GM19452 (cell line): ENCODE measurements at regions not wholly inside any gene's neighbourhood (a gene's known extent, or its start where the extent isn't known, plus 50 kb on each side); places are given as distances from the start of the nearest gene placed in this dataset.
"Not testable (repeated sequence)": the region's sequence is repeated elsewhere in the genome, so short reads cannot be mapped to it uniquely, and the experiment has no call there.

ENCODE experiments used
- ATAC-seq: cut with Tn5 transposase; IDR thresholded peaks from one replicate; pipeline ENCODE4 v1.9.1; 2021; ENCODE audit not compliant: unreplicated experiment

DNA sequence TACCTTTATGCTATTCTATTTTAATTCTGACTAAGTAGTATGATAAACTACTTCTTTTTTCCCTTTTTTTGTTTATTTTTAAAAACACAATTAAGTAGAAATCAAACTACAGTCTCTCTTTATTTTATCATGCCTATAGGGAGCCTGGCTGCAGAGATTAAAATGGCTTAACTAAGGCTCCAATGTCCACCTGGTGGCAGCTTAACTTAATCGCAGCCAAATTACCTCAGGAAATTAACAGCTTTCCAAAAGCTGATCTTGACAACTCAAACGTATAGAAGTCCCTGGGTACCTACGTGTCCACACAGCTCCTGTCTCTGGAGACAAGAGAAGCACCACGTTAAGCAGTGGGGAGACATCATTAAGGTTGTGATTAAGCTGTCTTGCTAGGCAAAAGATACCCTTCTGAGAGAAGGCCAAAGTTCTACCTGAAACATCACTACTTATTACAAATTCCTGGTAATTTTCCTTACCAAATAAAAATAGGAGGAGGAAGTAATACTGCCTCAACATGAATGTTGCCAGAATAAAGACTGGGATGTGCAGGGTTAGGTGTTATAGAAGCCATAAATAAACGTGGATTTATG is 63.2 kb upstream of the SNX19 start:
- no peak for ATAC-seq

GRCh38 chr11:130980071-130980862 is 64.0 kb upstream of the SNX19 start:
- ATAC-seq: no peak

DNA sequence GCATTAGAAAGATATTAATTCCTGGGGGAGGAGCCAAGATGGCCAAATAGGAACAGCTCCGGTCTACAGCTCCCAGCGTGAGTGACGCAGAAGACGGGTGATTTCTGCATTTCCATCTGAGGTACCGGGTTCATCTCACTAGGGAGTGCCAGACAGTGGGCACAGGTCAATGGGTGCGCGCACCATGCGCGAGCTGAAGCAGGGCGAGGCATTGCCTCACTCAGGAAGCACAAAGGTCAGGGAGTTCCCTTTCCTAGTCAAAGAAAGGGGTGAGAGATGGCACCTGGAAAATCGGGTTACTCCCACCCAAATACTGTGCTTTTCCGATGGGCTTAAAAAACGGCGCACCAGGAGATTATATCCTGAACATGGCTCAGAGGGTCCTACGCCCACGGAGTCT is 68.0 kb upstream of the SNX19 start:
- not testable (repeated sequence) for ATAC-seq

DNA sequence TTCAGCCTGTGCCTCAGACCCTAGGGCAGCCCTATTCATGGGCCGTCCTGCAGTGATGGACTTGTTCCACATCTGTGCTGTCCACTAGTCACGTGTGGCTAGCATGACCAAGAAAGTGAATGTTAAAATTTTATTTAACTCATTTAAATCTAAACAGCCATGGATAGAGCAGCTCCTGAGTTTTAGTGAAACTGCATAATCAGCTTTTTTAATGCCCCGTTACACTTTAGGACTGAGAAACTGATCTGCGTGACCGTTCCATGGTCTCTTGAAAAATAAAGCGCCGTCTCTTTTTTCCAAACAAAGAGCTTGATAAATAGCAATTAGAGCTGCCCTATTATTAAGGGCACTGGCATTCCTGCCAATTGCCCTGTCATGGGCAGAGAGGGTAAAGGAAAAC is 76.5 kb upstream of the SNX19 start:
- ATAC-seq: no peak

DNA sequence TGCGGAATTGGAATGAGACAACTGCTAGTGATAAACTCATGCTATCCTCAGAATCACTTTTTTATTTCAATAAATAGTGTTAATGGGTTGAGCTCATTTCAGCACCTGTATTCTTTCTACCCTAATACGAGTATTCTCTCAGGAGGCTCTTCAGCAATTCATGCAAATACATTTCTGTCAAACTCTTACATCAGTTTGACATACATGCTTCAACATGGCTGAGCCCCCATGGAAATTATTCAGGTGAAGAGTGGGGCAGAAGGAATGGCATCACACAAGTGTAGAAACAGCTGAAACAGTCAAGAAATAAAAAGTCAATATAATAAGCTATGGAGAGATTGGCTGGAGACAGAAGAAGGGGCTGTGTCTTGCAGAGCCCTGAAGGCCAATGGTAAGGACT is 77.8 kb upstream of the SNX19 start:
- ATAC-seq: no peak

- no peak for ATAC-seq
Observed at GRCh38 chr11:130995266-130995665, 79.0 kb upstream of the SNX19 start.

GRCh38 chr11:130997278-130997677 is 81.0 kb upstream of the SNX19 start:
- ATAC-seq: no peak

GRCh38 chr11:130999086-130999485 is 82.8 kb upstream of the SNX19 start:
- no peak for ATAC-seq

- ATAC-seq: no peak
Observed at GRCh38 chr11:130999992-131000770, 83.9 kb upstream of the SNX19 start.

DNA sequence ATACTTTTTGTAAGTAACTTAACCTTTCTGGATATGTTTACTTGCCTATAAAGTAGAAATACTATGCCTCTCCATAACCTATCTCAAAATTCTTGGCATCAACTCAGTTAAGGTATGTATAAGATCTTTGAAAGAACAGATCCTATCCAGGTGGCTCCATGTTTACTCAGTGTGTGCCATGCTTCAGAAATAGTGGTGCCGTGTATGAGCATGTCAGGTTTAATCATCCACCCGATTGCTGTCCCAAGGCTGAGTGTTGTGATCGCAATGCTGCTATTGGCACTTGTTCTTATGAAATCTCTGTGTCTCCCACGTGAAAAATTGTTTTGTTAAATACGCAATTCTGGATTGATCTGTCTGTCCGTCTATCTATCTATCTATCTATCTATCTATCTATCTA is 85.9 kb upstream of the SNX19 start:
- ATAC-seq: no peak

DNA sequence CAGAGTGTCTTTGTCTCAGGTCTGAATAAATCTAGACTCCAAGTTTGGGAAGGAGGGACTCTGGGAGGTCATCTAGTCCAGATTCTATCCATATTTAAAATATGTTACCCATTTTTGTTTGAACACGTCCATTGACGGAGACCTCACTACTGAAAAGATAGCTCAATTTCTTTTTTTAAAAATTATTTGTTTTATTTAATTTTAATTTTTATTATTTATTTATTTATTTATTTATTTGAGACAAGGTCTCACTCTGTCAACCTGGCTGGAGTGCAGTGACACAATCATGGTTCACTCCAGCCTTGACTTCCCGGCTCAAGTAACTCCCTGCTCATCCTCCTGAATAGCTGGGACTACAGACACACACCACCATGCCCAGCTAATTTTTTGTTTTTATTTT is 89.5 kb upstream of the SNX19 start:
- ATAC-seq: no peak

DNA sequence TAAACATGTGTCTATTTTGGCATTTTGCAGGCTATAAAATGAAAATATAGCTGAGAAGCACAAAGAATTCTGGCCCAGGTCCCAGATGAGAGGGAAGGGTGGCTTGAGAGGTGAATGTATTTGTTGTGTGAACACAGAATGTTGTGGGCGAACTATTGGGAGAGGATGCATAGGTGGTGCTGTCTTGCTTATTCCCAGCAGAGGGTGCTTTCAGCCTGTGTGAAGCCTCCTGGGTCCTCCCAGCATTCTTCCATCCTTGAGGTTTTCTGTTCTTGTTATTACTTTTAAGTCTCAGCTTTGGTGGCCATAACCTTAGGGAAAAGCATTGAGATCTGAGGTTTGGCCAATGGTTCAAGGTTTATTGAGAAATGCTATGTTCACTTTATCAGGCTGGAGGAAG is 108.7 kb upstream of the SNX19 start:
- ATAC-seq: no peak

- ATAC-seq: no peak
Observed at GRCh38 chr11:131025421-131026125, 109.3 kb upstream of the SNX19 start.

GRCh38 chr11:131027491-131027890 is 111.2 kb upstream of the SNX19 start:
- no peak for ATAC-seq

- no peak for ATAC-seq
Observed at GRCh38 chr11:131033151-131033651, 116.9 kb upstream of the SNX19 start.

GRCh38 chr11:131036514-131036913 is 120.2 kb upstream of the SNX19 start:
- no peak for ATAC-seq

DNA sequence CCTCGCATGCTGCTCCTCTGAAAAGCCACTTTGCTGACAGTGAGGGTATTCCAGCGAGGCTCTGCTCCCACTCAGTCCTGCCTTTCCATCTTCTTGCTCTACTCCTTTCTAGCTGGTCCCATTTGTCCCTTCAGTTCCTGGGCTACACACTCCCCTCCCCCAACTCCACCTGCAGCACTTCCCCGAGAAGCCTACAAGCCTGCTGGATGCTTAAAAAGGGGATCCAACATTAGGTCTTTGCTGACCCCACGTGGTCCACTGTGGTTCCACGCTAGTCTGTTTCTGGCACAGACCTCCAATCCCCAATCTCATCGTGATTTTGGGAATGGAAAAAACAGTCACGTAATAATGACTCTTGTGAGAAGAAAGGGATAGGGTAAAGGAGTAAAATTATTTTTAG is 121.6 kb upstream of the SNX19 start:
- ATAC-seq: no peak

DNA sequence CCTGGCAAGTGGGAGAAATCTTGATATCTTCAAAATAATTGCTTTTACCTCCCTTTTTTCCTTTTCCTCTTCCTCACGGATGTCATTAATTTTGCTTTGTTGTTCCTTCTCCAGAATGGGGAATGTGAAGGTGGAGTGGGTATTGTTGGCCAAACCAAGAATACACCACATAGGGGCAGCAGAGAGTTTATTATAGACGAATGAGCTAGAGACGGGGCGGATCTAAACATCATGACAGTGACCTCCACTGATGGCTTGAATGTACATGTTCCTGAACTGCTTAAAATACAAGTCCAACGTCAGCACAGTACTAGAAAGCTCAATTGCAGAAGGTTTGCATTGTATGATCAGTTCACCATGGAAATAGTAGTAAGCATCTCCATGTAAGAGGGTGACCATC is 122.3 kb upstream of the SNX19 start:
- no peak for ATAC-seq

- ATAC-seq: no peak
Observed at GRCh38 chr11:131041331-131042040, 125.2 kb upstream of the SNX19 start.

DNA sequence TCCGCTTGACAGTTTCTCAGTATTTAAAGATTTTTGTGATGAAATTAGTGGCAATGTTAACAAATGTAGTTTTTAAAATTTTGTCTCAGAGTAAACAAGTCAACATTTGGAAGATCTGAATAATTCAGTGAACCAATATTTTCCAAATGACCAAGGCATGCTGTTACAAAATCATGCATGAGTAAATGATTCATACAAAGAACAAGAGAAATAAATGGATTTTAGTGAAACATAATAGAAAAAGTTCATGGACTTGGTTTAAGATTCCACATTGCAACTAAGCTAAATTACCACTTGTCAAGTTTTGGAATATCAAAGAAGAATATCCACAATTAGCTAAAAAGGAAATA is 125.7 kb upstream of the SNX19 start:
- no peak for ATAC-seq

GRCh38 chr11:131043251-131043650 is 127.0 kb upstream of the SNX19 start:
- ATAC-seq: no peak
